ENCODE measurements at regions not wholly inside any gene's neighbourhood (a gene's known extent, or its start where the extent isn't known, plus 50 kb on each side); places are given as distances from the start of the nearest gene placed in this dataset.
A peak's percentile ranks its signal among the peaks of the same experiment; 100 is the strongest.

- no peak for DNase-seq
- ATAC-seq, result no peak
- POLR2A ChIA-PET, result no interaction called here
- CTCF ChIA-PET, result interaction anchor here (2.2 kb wide), 1 partner anchor 71 kb away, joined by 9 read pairs; no protein-coding TSS in a partner anchor
- Mint-ChIP-seq H3K4me1 (ENCODE audit: low read depth) (no peaks in the 10 kb centered on the region), H3K9me3 (ENCODE audit: insufficient read depth) (no peaks in the 10 kb centered on the region), H3K36me3 (ENCODE audit: low read depth) (no peaks in the 10 kb centered on the region), H3K27ac (no peak overlapping the region), H3K27me3 (ENCODE audit: low read depth) (peaks cover 19% of the 10 kb centered on the region), H3K4me3 (no peak overlapping the region)
These were observed 219.1 kb downstream of the TRIB2 start for GRCh38 chr2:12935796-12936195.

- Mint-ChIP-seq H3K36me3 (ENCODE audit: low read depth) (peaks cover 5% of the 10 kb centered on the region), H3K9me3 (ENCODE audit: insufficient read depth) (peaks cover 9% of the 10 kb centered on the region), H3K27ac (no peak overlapping the region), H3K4me1 (ENCODE audit: low read depth) (no peaks in the 10 kb centered on the region), H3K4me3 (no peak overlapping the region), H3K27me3 (ENCODE audit: low read depth) (peaks cover 5% of the 10 kb centered on the region)
- DNase-seq, result no peak
- no peak for ATAC-seq
- ChIA-PET CTCF (no interaction called here), POLR2A (no interaction called here)
These were observed 224.5 kb downstream of the TRIB2 start for GRCh38 chr2:12941203-12941602.

GRCh38 chr2:12948231-12948960 lies 231.7 kb downstream of the TRIB2 start:
- Mint-ChIP-seq H3K4me1 (ENCODE audit: low read depth) (peaks cover 26% of the 10 kb centered on the region), H3K27ac (peak overlapping the region; percentile 2), H3K9me3 (ENCODE audit: insufficient read depth) (no peaks in the 10 kb centered on the region), H3K4me3 (no peak overlapping the region), H3K27me3 (ENCODE audit: low read depth) (peaks cover 22% of the 10 kb centered on the region), H3K36me3 (ENCODE audit: low read depth) (no peaks in the 10 kb centered on the region)
- POLR2A ChIA-PET, result no interaction called here
- DNase-seq (no peak), ATAC-seq (no peak)
- CTCF ChIA-PET, result interaction anchor here (1.0 to 3.5 kb wide), 5 partner anchors 10 to 59 kb away, joined by 3 to 23 read pairs (median 4); no protein-coding TSS in a partner anchor

- Mint-ChIP-seq H3K4me1 (ENCODE audit: low read depth) (peaks cover 26% of the 10 kb centered on the region), H3K36me3 (ENCODE audit: low read depth) (peaks cover 4% of the 10 kb centered on the region), H3K27me3 (ENCODE audit: low read depth) (peaks cover 24% of the 10 kb centered on the region), H3K4me3 (no peak overlapping the region), H3K9me3 (ENCODE audit: insufficient read depth) (peaks cover 3% of the 10 kb centered on the region), H3K27ac (peak overlapping the region; percentile 2)
- peak; percentile 58 for ATAC-seq
- ChIA-PET POLR2A (no interaction called here), CTCF (interaction anchor here (1.0 to 3.5 kb wide), 6 partner anchors 10 to 94 kb away, joined by 3 to 23 read pairs (median 4); no protein-coding TSS in a partner anchor)
- peak; percentile 25 for DNase-seq
These were observed 232.2 kb downstream of the TRIB2 start for GRCh38 chr2:12948961-12949353.

- CTCF ChIA-PET, result interaction anchor here (0.9 to 3.5 kb wide), 8 partner anchors 9 to 94 kb away, joined by 3 to 23 read pairs (median 4); no protein-coding TSS in a partner anchor
- H3K27me3 Mint-ChIP-seq (ENCODE audit: low read depth), result peaks cover 24% of the 10 kb centered on the region
- H3K36me3 Mint-ChIP-seq (ENCODE audit: low read depth), result peaks cover 6% of the 10 kb centered on the region
- H3K9me3 Mint-ChIP-seq (ENCODE audit: insufficient read depth), result peaks cover 4% of the 10 kb centered on the region
- no peak overlapping the region for H3K4me3 Mint-ChIP-seq
- POLR2A ChIA-PET, result no interaction called here
- peak; percentile 61 for ATAC-seq
- DNase-seq, result no peak
- no peak overlapping the region for H3K27ac Mint-ChIP-seq
- H3K4me1 Mint-ChIP-seq (ENCODE audit: low read depth), result peaks cover 26% of the 10 kb centered on the region
These were observed 232.7 kb downstream of the TRIB2 start for GRCh38 chr2:12949406-12949805.

- Mint-ChIP-seq H3K9me3 (ENCODE audit: insufficient read depth) (peaks cover 4% of the 10 kb centered on the region), H3K27me3 (ENCODE audit: low read depth) (peaks cover 24% of the 10 kb centered on the region), H3K27ac (no peak overlapping the region), H3K4me3 (no peak overlapping the region), H3K36me3 (ENCODE audit: low read depth) (peaks cover 7% of the 10 kb centered on the region), H3K4me1 (ENCODE audit: low read depth) (peaks cover 26% of the 10 kb centered on the region)
- POLR2A ChIA-PET, result no interaction called here
- CTCF ChIA-PET, result interaction anchor here (0.9 to 3.5 kb wide), 5 partner anchors 13 to 95 kb away, joined by 3 to 23 read pairs (median 5); no protein-coding TSS in a partner anchor
- ATAC-seq (no peak), DNase-seq (no peak)
These were observed 233.4 kb downstream of the TRIB2 start for GRCh38 chr2:12950174-12950573.

GRCh38 chr2:12950957-12951656 lies 234.4 kb downstream of the TRIB2 start:
- Mint-ChIP-seq H3K4me3 (no peak overlapping the region), H3K9me3 (ENCODE audit: insufficient read depth) (peaks cover 4% of the 10 kb centered on the region), H3K27ac (no peak overlapping the region), H3K36me3 (ENCODE audit: low read depth) (peaks cover 7% of the 10 kb centered on the region), H3K4me1 (ENCODE audit: low read depth) (peaks cover 26% of the 10 kb centered on the region), H3K27me3 (ENCODE audit: low read depth) (peaks cover 19% of the 10 kb centered on the region)
- DNase-seq (no peak), ATAC-seq (no peak)
- POLR2A ChIA-PET, result interaction anchor here (0.5 kb wide), 1 partner anchor 71 kb away, joined by 3 read pairs; no protein-coding TSS in a partner anchor
- CTCF ChIA-PET, result interaction anchor here (3.5 kb wide), 1 partner anchor 20 kb away, joined by 23 read pairs; no protein-coding TSS in a partner anchor

GRCh38 chr2:12951657-12951973 lies 234.9 kb downstream of the TRIB2 start:
- Mint-ChIP-seq H3K27me3 (ENCODE audit: low read depth) (peaks cover 23% of the 10 kb centered on the region), H3K9me3 (ENCODE audit: insufficient read depth) (peaks cover 4% of the 10 kb centered on the region), H3K27ac (no peak overlapping the region), H3K4me1 (ENCODE audit: low read depth) (peaks cover 26% of the 10 kb centered on the region), H3K36me3 (ENCODE audit: low read depth) (peaks cover 7% of the 10 kb centered on the region), H3K4me3 (no peak overlapping the region)
- ATAC-seq (no peak), DNase-seq (no peak)
- ChIA-PET POLR2A (no interaction called here), CTCF (interaction anchor here (0.7 to 1.1 kb wide), 2 partner anchors 21 to 56 kb away, joined by 3 to 4 read pairs; no protein-coding TSS in a partner anchor)

- Mint-ChIP-seq H3K9me3 (ENCODE audit: insufficient read depth) (peaks cover 4% of the 10 kb centered on the region), H3K36me3 (ENCODE audit: low read depth) (peaks cover 7% of the 10 kb centered on the region), H3K4me3 (no peak overlapping the region), H3K4me1 (ENCODE audit: low read depth) (peaks cover 22% of the 10 kb centered on the region), H3K27ac (no peak overlapping the region), H3K27me3 (ENCODE audit: low read depth) (peaks cover 24% of the 10 kb centered on the region)
- POLR2A ChIA-PET, result no interaction called here
- DNase-seq (no peak), ATAC-seq (no peak)
- CTCF ChIA-PET, result interaction anchor here (1.2 kb wide), 1 partner anchor 237 kb away, joined by 3 read pairs; the partner anchor contains the start of gene TRIB2
These were observed 236.9 kb downstream of the TRIB2 start for GRCh38 chr2:12953596-12953995.

GRCh38 chr2:12955864-12956263 lies 239.1 kb downstream of the TRIB2 start:
- Mint-ChIP-seq H3K36me3 (ENCODE audit: low read depth) (peaks cover 14% of the 10 kb centered on the region), H3K4me1 (ENCODE audit: low read depth) (peaks cover 8% of the 10 kb centered on the region), H3K4me3 (no peak overlapping the region), H3K9me3 (ENCODE audit: insufficient read depth) (peaks cover 10% of the 10 kb centered on the region), H3K27me3 (ENCODE audit: low read depth) (peaks cover 23% of the 10 kb centered on the region), H3K27ac (no peak overlapping the region)
- ATAC-seq (no peak), DNase-seq (no peak)
- ChIA-PET CTCF (interaction anchor here (0.7 to 2.9 kb wide), 2 partner anchors 25 to 51 kb away, joined by 3 to 8 read pairs; no protein-coding TSS in a partner anchor), POLR2A (interaction anchor here (0.7 kb wide), 1 partner anchor 71 kb away, joined by 3 read pairs; no protein-coding TSS in a partner anchor)

GRCh38 chr2:12957251-12957650 lies 240.5 kb downstream of the TRIB2 start:
- CTCF ChIA-PET, result interaction anchor here (0.8 to 2.9 kb wide), 2 partner anchors 26 kb away, joined by 3 to 8 read pairs; no protein-coding TSS in a partner anchor
- Mint-ChIP-seq H3K4me1 (ENCODE audit: low read depth) (peaks cover 4% of the 10 kb centered on the region), H3K4me3 (no peak overlapping the region)

GRCh38 chr2:12959935-12960334 lies 243.2 kb downstream of the TRIB2 start:
- Mint-ChIP-seq H3K27me3 (ENCODE audit: low read depth) (peaks cover 12% of the 10 kb centered on the region), H3K4me1 (ENCODE audit: low read depth) (peaks cover 22% of the 10 kb centered on the region), H3K27ac (no peak overlapping the region), H3K36me3 (ENCODE audit: low read depth) (peaks cover 26% of the 10 kb centered on the region), H3K9me3 (ENCODE audit: insufficient read depth) (peaks cover 25% of the 10 kb centered on the region), H3K4me3 (no peak overlapping the region)
- ATAC-seq (no peak), DNase-seq (no peak)
- ChIA-PET POLR2A (no interaction called here), CTCF (interaction anchor here (1.0 kb wide), 1 partner anchor 243 kb away, joined by 3 read pairs; the partner anchor contains the start of gene TRIB2)

More at GRCh38 chr2:12957251-12957650, 240.5 kb downstream of the TRIB2 start:
- Mint-ChIP-seq H3K9me3 (ENCODE audit: insufficient read depth) (peaks cover 14% of the 10 kb centered on the region), H3K27ac (no peak overlapping the region), H3K36me3 (ENCODE audit: low read depth) (peaks cover 20% of the 10 kb centered on the region), H3K27me3 (ENCODE audit: low read depth) (peaks cover 20% of the 10 kb centered on the region)
- DNase-seq (no peak), ATAC-seq (no peak)
- POLR2A ChIA-PET, result no interaction called here

All from activated CD8-positive, alpha-beta T cell treated with anti-CD3 and anti-CD28 coated beads, Interleukin-2, amount 10 ng/mL, durations not matched to agents 7 days and 5 days (primary cell).